ENCODE measurements at regions not wholly inside any gene's neighbourhood (a gene's known extent, or its start where the extent isn't known, plus 50 kb on each side); places are given as distances from the start of the nearest gene placed in this dataset.

GRCh38 chr12:87930033-87930432 is 99.2 kb downstream of the C12orf50 start:
- DNase-seq: no peak

- no peak for DNase-seq
These were observed 99.9 kb downstream of the C12orf50 start for GRCh38 chr12:87929346-87929745.

DNA sequence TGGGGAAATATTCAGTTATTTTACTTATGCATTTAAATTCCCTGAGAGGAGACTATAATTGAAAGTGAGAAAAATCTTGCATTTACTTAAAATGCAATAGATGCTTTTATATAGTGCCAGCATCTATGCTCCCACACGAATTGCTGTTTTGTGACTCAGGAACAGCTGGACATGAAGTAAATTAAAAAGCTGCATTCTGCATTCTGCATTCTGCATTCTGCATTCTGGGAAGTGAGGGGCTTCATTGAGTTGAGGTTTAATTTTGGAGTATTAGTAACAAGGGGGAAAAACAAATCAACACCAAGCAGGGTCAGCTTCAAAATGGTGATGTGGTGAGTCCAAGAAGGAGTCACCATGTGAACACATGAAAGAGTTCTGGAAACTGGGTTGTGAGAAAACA is 101.2 kb downstream of the C12orf50 start:
- DNase-seq: no peak

- DNase-seq: no peak
These were observed 104.2 kb downstream of the C12orf50 start for GRCh38 chr12:87925021-87925420.

- DNase-seq: no peak
These were observed 105.1 kb downstream of the C12orf50 start for GRCh38 chr12:87924149-87924548.

DNA sequence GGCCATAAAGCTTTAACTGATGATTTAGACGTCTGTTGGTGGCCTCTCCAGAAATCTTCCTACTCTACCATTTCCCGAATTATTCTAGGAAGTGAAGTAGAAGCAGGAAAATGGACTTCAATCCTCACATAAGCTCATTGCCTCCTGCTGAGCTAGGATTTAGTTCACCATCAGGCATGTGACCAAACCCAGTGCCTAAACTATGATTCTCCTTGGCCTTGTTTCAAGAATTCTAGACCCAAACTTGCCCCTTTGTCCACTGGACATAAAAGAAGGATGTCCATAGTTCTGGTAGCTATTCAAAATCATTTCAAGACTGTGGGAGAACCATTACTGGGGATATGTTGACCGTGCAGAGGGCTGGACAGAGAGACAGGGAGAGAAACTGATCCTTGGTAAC is 105.8 kb downstream of the C12orf50 start:
- DNase-seq: no peak

GRCh38 chr12:87922736-87923135 is 106.5 kb downstream of the C12orf50 start:
- DNase-seq: no peak

DNA sequence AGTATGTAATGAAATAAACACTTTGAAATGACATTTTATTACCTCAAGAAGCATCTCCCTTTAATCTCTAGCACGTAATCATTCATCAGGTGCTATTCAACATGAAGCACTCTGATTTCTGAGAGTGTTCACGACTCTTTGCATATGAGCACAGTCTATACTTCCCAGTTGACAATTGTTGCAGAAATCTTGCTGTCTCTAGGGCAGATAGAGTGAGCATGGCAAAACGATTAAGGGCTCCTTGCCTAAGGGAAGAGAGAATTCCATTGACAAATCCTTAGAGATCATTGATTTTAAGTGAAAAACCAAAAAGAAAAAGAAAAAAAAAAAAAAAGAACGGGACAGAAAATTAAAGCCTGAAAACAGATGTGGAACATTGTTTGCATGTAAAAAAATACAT is 107.6 kb downstream of the C12orf50 start:
- DNase-seq: no peak

DNA sequence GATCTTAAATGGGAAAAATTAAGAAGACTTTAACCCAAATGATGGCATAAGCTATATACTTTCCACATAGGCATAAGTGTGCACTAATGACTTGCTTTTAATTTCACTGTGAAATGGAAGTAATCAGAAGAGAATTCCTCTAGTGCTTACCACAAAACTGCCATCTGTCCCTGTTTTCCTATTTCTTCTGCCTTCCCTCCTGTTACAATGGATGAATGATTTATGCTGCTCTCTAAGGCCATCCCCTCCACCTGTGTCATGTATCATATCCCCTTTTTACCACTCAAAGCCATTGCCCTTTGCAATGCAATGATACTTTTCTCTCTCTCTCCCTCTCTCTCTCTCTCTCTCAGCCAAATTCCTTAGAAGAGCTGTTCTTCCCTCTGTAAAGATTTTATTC is 109.1 kb downstream of the C12orf50 start:
- no peak for DNase-seq

GRCh38 chr12:87901457-87901856 is 127.7 kb downstream of the C12orf50 start:
- DNase-seq: no peak

DNA sequence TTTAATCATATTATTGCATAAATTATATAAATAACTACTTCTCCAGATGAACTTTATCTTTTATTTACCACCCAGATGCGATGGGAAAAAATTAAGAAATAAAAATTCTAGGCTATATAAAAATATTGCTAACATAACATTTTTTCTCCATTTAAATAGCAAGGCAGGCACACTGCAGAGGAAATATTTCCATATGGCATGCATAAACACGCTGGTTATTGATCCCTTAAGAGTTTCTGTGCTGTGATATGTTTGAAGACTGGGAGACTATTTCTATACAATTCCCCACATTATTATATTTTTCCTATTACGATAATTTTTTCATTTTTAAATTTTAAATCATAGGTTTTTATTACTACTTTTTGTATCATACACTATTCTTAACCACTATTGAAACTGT is 131.5 kb downstream of the C12orf50 start:
- no peak for DNase-seq

- no peak for DNase-seq
These were observed 145.4 kb downstream of the C12orf50 start for GRCh38 chr12:87883806-87884205.

GRCh38 chr12:87879141-87879540 is 150.1 kb downstream of the C12orf50 start:
- no peak for DNase-seq

DNA sequence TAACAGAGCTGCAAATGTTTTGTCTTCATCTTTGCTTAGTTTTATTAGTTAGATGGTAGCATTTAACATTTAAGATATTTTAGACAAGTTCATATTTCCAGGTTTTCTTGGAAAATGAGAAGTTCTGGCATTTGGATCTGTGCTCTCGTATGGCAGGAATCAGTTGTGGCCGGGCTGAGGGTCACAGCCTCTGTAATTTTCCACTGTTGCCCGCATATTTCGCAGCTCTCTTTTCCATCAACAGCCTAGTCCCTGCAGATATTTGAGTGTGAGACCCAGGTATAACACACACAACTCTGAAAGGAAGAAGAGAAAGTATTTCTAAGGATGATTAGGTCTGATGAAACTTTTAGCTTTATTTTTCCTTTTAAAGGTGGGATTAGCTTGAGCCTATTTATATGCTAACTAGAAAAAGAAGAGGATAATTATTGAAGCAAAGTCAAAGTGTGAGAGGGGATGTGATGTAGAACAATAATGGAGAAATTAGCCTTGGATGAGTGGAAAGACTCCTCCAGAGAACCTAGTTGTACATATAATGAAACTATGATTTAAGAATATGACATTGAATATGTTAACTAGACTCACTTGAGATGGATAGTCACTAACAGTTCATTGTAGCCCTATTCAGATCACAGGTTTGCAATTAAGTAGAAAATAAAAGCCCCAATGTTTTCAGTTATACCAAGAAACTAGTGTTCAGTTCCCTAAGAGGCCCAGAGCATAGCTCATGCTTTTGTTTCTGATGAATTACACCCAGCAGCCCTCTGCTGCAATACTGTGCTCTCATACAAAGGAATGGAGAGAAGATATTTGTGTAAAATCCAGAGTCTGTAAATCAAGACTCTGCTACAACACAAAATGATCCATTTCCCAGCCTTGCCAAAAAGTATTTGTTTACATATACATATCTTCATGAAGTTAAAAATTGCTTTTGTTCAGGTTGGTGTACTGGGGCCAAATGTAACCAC is 158.4 kb downstream of the C12orf50 start:
- no peak for DNase-seq

GRCh38 chr12:87870061-87870460 is 159.1 kb downstream of the C12orf50 start:
- no peak for DNase-seq

DNA sequence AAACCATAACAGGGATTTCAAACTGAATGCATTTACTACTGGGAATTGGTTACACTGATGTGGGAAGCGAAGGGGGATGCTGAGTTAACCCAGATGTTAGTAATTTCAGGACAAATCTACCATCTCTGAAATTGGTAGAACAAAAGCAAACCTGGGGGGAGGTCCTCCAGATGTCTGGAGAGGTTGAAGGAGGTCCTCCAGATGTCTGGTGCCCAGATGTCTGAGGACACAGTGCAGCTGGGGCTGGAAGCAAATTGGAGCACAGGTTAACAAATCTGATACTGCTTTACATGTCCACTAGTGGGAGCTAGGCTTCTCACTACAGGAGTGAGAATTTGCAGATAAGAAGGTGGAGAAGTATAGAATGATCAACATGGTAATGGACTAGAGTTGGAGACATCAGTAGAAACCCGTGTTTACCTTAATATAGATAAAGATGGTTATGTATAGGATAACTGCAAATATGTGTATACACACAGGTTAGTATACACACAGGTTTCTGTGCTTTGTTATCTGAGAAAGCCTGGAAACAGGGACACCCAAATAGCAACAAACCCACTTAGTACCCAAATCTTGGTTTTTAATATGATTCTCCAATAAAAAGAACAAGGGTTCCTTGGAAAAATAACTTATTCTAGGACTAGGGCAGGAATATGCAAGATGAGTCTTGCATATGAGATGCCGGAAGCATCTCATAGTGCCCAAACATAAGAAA is 162.5 kb downstream of the C12orf50 start:
- no peak for DNase-seq

DNA sequence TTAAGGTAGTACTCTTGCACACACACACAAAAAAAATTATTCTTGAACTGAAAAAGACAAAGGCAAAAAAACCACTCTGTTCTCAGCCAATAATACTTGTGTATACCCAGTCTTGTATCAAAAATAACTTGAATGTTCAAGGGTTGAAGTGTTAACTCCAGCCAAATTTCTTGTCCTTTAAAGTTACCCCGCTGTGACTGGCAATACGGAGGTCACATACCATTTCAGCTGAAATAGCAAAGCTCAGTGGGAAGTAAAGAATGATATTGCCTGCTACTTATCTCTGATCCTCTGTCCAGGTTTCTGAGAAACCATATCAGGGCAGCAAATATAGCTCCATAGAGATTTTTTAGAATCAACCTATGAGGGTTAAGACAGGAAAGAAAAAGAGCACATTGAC is 167.4 kb downstream of the C12orf50 start:
- no peak for DNase-seq

DNA sequence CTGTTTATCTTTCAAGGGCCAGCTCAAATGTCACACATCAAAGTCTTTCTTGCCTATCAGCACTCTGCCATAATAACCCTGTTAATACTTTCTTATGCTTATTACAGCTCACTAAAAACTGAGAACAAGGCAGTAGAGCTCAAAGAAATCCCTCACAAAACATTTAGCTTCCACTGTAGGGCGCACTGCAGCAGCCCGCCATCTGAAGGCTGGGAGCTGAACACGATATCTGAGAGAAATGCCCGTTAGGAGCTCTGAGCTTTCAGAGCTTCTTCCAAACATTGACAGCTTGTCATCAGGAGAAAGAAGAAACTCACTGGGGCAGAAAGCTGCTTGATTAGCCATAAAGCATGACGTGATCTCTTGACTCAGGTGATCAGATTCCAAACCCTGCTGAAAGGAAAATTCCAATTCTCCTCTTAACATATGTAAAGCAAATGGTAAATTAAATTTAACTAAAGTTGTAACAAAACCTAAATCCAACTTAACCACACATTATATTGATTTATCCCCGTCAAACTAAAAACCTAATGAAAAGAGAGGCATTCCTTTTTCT is 175.7 kb downstream of the C12orf50 start:
- no peak for DNase-seq

GRCh38 chr12:87849074-87849473 is 180.1 kb downstream of the C12orf50 start:
- no peak for DNase-seq

DNA sequence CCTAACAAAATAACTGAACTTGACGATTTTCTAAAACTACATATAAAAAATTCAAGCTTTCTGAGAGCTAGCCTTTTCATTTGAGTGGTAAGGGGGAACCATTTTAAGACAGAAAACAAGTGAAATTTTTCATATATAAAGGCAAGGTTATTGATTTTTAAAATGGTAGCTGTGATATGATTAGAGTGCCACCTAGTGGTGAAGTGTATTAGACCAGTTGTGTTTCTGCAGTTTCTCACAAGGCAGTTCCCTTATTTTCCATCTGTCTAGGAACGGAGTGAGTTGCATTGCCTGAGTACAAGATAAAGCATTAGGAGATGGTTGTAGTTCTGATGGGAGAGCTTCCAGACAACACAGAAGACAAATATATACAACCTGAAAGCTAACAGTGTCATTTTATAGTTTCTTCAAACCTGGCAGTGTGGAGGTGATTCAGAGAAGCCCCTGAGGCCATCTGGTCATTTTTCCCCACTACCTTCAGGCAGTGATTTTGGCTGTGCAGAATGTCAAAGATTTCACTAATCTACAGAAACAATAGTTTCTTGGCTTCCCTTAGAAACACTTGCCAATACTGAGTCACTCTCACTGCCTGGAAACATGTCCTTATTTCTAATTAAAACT is 180.8 kb downstream of the C12orf50 start:
- no peak for DNase-seq

DNA sequence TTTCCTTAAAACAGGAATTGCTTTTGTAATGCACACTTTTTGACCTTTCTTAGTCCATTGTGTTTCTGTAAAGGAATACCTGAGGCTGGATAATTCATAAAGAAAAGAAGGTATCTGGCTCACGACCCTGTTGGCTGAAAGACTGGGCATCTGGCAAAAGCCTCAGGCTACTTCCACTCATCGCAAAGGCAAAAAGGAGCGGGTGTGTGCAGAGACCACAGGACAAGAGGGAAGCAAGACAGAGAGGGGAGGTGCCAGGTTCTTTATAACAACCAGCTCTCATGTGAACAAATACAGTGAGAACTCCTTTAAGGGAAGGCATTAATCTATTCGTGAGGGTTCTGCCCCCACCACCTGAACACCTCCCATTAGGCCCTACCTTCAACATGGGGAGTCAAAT is 182.1 kb downstream of the C12orf50 start:
- no peak for DNase-seq

GRCh38 chr12:87846045-87846444 is 183.2 kb downstream of the C12orf50 start:
- DNase-seq: no peak

GRCh38 chr12:87841935-87842334 is 187.3 kb downstream of the C12orf50 start:
- no peak for DNase-seq
